ENCODE measurements at regions not wholly inside any gene's neighbourhood (a gene's known extent, or its start where the extent isn't known, plus 50 kb on each side); places are given as distances from the start of the nearest gene placed in this dataset.

DNA sequence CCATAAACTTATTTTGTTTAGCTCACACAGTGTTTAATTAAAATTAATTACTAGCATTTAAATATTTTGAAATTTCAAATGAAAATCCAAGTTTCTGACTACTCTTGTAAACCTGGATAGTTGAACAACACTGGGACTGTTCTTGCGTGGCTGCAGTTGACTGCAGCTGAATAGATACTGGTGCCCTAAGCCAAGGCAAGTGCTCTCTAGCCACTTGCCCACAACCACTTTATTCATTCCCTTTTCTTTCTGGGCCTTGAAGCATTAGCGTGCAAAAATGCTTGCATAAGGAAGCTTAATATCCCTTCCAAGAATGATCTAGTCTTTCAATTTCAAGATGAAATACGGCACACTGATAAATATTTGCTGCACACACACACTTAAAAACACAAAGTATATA is 676.0 kb upstream of the MARCKS start:
- TF ChIP-seq HES2 (IDR thresholded peaks at IDR 0.05), result no peak
- TF ChIP-seq FOSL2 (IDR thresholded peaks at IDR 0.05), result no peak
- TF ChIP-seq FOSL2 (CRISPR knock-in tag; IDR thresholded peaks at IDR 0.05), result no peak
- no peak for TF ChIP-seq ESRRA (IDR thresholded peaks at IDR 0.05; ENCODE audit: borderline replicate concordance, low read length)
- no peak for TF ChIP-seq TFCP2L1 (CRISPR knock-in tag; IDR thresholded peaks at IDR 0.05)
- no peak for TF ChIP-seq KDM1A (IDR thresholded peaks at IDR 0.05; ENCODE audit: low read depth)
- no peak for TF ChIP-seq EHMT2 (IDR thresholded peaks at IDR 0.05; ENCODE audit: low read depth)
- no peak for TF ChIP-seq MAFK (IDR thresholded peaks at IDR 0.05; ENCODE audit: partially characterized antibody)
- no peak for TF ChIP-seq ZFP36 (IDR thresholded peaks at IDR 0.05; ENCODE audit: borderline replicate concordance, partially characterized antibody)
- no peak for TF ChIP-seq PBX3 (IDR thresholded peaks at IDR 0.05)
- no peak for TF ChIP-seq RARB (CRISPR knock-in tag; IDR thresholded peaks at IDR 0.05)
- TF ChIP-seq KDM5A (IDR thresholded peaks at IDR 0.05), result no peak
- no peak for TF ChIP-seq CBX8 (IDR thresholded peaks at IDR 0.05)
- TF ChIP-seq ZSCAN20 (CRISPR knock-in tag; IDR thresholded peaks at IDR 0.05), result no peak
- TF ChIP-seq FOSB (CRISPR knock-in tag; IDR thresholded peaks at IDR 0.05), result no peak
- TF ChIP-seq, protein P1, sequence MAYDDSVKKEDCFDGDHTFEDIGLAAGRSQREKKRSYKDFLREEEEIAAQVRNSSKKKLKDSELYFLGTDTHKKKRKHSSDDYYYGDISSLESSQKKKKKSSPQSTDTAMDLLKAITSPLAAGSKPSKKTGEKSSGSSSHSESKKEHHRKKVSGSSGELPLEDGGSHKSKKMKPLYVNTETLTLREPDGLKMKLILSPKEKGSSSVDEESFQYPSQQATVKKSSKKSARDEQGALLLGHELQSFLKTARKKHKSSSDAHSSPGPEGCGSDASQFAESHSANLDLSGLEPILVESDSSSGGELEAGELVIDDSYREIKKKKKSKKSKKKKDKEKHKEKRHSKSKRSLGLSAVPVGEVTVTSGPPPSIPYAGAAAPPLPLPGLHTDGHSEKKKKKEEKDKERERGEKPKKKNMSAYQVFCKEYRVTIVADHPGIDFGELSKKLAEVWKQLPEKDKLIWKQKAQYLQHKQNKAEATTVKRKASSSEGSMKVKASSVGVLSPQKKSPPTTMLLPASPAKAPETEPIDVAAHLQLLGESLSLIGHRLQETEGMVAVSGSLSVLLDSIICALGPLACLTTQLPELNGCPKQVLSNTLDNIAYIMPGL (CRISPR knock-in tag; IDR thresholded peaks at IDR 0.05; ENCODE audit: borderline replicate concordance), result no peak
- no peak for TF ChIP-seq GATA3 (IDR thresholded peaks at IDR 0.05; ENCODE audit: borderline replicate concordance)
- no peak for TF ChIP-seq MYC (IDR thresholded peaks at IDR 0.05; ENCODE audit: borderline replicate concordance, low read length)
- Histone ChIP-seq H3K4me2 (no peak overlapping the region), H3K9me3 (no peaks in the 10 kb centered on the region), H3K4me1 (peaks cover 8% of the 10 kb centered on the region; the same call in 2 of the 3 replicates), H3K27ac (no peak overlapping the region), H3K4me3 (no peak overlapping the region)
- ATAC-seq (no peak), FAIRE-seq (no peak), DNase-seq (ENCODE audit: low read depth in 1 of 2, low spot score in 1 of 2) (no peak)
- CTCF ChIA-PET, result no interaction called here
- POLR2A ChIA-PET, result no interaction called here
- 88% methylated on average over 3 of the region's 3 CpGs for WGBS (ENCODE audit: missing lambda C conversion rate)

DNA sequence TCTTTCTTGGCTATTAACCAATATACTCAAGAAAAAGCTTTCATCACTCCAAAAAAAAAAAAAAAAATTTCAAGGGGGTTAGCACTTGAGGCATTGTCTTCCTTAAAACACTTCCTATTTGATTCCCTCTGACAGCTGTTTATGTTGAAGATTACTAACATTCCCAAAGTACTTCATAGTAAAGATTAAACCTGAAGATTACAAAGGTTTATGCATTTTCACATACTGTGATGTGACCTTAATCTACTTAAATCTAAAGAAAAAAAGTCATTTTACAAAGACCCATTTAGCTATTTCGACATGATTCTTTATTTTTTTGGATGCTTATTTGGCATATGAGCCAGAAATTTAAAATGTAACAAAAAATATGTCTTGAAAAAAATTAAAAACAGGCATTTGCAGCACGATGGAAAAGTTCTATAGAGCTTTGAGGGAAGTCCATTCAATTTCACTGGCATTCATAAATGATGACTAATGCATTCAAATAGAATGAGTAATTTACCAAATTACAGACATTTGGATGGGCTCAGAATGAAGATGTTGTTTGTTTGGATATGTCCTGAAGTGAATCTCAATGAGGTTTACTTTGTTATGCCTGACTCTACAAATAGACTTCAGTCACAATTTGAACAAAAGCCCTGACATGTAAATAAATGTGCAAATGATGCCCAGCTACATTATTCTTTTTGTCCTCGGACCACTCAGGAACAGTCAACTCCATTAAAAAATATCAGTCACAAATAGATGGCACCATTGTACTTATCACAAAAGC is 674.6 kb upstream of the MARCKS start:
- no peak for FAIRE-seq
- peak overlapping the region; percentile 22; the same call in 1 of the 3 replicates for H3K4me2 ChIP-seq
- no peak overlapping the region for H3K4me3 ChIP-seq
- 13% methylated on average over 3 of the region's 3 CpGs for WGBS (ENCODE audit: missing lambda C conversion rate)
- peaks cover 8% of the 10 kb centered on the region; the same call in 2 of the 3 replicates for H3K4me1 ChIP-seq
- TF ChIP-seq FOSL2 (IDR thresholded peaks at IDR 0.05) (no peak), FOSL2 (CRISPR knock-in tag; IDR thresholded peaks at IDR 0.05) (peak; percentile 65), HES2 (IDR thresholded peaks at IDR 0.05) (no peak), RAD21 (conservative IDR thresholded peaks at IDR 0.05 in 1 of 2, IDR thresholded peaks at IDR 0.05 in 1 of 2) (peak; percentile 13 to 34; a peak in 1 of 5 replicates), GATA3 (IDR thresholded peaks at IDR 0.05; ENCODE audit: borderline replicate concordance) (peak; percentile 29; the same call in 1 of the 2 replicates), JUNB (IDR thresholded peaks at IDR 0.05) (0 out of 2 replicates have a peak, but pooled peaks have one; percentile 27), EHF (CRISPR knock-in tag; IDR thresholded peaks at IDR 0.05) (no peak)
- peak; percentile 1 to 6 for DNase-seq (ENCODE audit: low read depth in 1 of 2, low spot score in 1 of 2)
- ChIA-PET CTCF (interaction anchor here (2.0 kb wide), 1 partner anchor 676 kb away, joined by 5 read pairs; no protein-coding TSS in a partner anchor), POLR2A (no interaction called here)
- no peak for ATAC-seq
- no peak overlapping the region for H3K27ac ChIP-seq
- no peaks in the 10 kb centered on the region for H3K9me3 ChIP-seq

Data from A549 (cell line).